GM12873 (cell line): ENCODE measurements at regions not wholly inside any gene's neighbourhood (a gene's known extent, or its start where the extent isn't known, plus 50 kb on each side); places are given as distances from the start of the nearest gene placed in this dataset.

Experiments
- CTCF ChIP-seq: IDR thresholded peaks from 2 replicates; pipeline ENCODE4 v1.5.1; 2012; ENCODE audit warnings: low read depth, mild to moderate bottlenecking, moderate library complexity, low read length, control low read depth; ENCODE audit not compliant: insufficient read depth; ENCODE audit errors: missing control alignments

- no peak for TF ChIP-seq CTCF
Measured at GRCh38 chr5:143682929-143683386, 129.0 kb upstream of the HMHB1 start.

- no peak for TF ChIP-seq CTCF
Measured at GRCh38 chr5:143682246-143682905, 129.6 kb upstream of the HMHB1 start.

GRCh38 chr5:143680672-143681259 lies 131.2 kb upstream of the HMHB1 start:
- no peak for TF ChIP-seq CTCF

- no peak for TF ChIP-seq CTCF
Measured at GRCh38 chr5:143679777-143680176, 132.2 kb upstream of the HMHB1 start.

GRCh38 chr5:143678148-143678905 lies 133.6 kb upstream of the HMHB1 start:
- TF ChIP-seq CTCF = no peak

GRCh38 chr5:143677403-143677802 lies 134.6 kb upstream of the HMHB1 start:
- no peak for TF ChIP-seq CTCF

GRCh38 chr5:143676802-143677201 lies 135.2 kb upstream of the HMHB1 start:
- TF ChIP-seq CTCF = no peak
